ENCODE measurements at regions not wholly inside any gene's neighbourhood (a gene's known extent, or its start where the extent isn't known, plus 50 kb on each side); places are given as distances from the start of the nearest gene placed in this dataset.

GRCh38 chr5:163260471-163260870 is 176.9 kb upstream of the CCNG1 start:
- TF ChIP-seq CTCF (IDR thresholded peaks at IDR 0.05) (no peak), POLR2A (IDR thresholded peaks at IDR 0.05) (no peak)

Measured in ovary (tissue), 3 donors.